ENCODE measurements at regions not wholly inside any gene's neighbourhood (a gene's known extent, or its start where the extent isn't known, plus 50 kb on each side); places are given as distances from the start of the nearest gene placed in this dataset.

GRCh38 chr2:15731889-15732271 is 140.2 kb downstream of the DDX1 start:
- no peak overlapping the region for H2AK5ac ChIP-seq (ENCODE audit: low read length)
- no peak overlapping the region for H4K8ac ChIP-seq (ENCODE audit: low read depth, low read length)
- H3K4me3 ChIP-seq (ENCODE audit: low read depth, low read length) = no peak overlapping the region
- no peak overlapping the region for H3K18ac ChIP-seq (ENCODE audit: low read length)
- H2BK5ac ChIP-seq (ENCODE audit: low read depth, low read length, poor library complexity) = no peak overlapping the region
- no peak overlapping the region for H4K12ac ChIP-seq (ENCODE audit: low read depth, low read length)
- no peaks in the 10 kb centered on the region for H3K27me3 ChIP-seq (ENCODE audit: insufficient read depth, low read length)
- no peak overlapping the region for H4K91ac ChIP-seq (ENCODE audit: low read depth, low read length)
- no peaks in the 10 kb centered on the region for H3K36me3 ChIP-seq (ENCODE audit: control insufficient read depth in 1 of 2, insufficient read depth in 2 of 2, low read length in 2 of 2)
- no peak overlapping the region for H3K27ac ChIP-seq (ENCODE audit: low read depth, low read length)
- H3K4me2 ChIP-seq (ENCODE audit: low read length) = no peak overlapping the region
- H3K4me1 ChIP-seq (ENCODE audit: control insufficient read depth in 1 of 2, insufficient read depth in 2 of 2, low read length in 2 of 2) = peaks cover 10 to 17% of the 10 kb centered on the region in 2 experiments
- no peaks in the 10 kb centered on the region for H3K79me1 ChIP-seq (ENCODE audit: low read length)
- no peak overlapping the region for H3K9ac ChIP-seq (ENCODE audit: low read length)
- H2BK120ac ChIP-seq (ENCODE audit: insufficient read depth, low read length, poor library complexity) = no peak overlapping the region
- H2BK12ac ChIP-seq (ENCODE audit: low read length) = no peak overlapping the region
- no CpG with 5 or more reads among the region's 1 CpG for WGBS (ENCODE audit: extremely low coverage, insufficient coverage, insufficient read length)
- no peak overlapping the region for H2AFZ ChIP-seq (ENCODE audit: insufficient read depth, low read length, poor library complexity)
- no peak for DNase-seq
- no peaks in the 10 kb centered on the region for H3K79me2 ChIP-seq (ENCODE audit: control insufficient read depth, insufficient read depth, low read length, poor library complexity)
- no peak overlapping the region for H3K23ac ChIP-seq (ENCODE audit: low read length)
- H3K4ac ChIP-seq (ENCODE audit: low read depth, low read length) = no peak overlapping the region
- H3K9me3 ChIP-seq (ENCODE audit: insufficient read depth, low read depth, low read length) = no peaks in the 10 kb centered on the region
- H3K14ac ChIP-seq (ENCODE audit: low read length) = no peak overlapping the region

DNA sequence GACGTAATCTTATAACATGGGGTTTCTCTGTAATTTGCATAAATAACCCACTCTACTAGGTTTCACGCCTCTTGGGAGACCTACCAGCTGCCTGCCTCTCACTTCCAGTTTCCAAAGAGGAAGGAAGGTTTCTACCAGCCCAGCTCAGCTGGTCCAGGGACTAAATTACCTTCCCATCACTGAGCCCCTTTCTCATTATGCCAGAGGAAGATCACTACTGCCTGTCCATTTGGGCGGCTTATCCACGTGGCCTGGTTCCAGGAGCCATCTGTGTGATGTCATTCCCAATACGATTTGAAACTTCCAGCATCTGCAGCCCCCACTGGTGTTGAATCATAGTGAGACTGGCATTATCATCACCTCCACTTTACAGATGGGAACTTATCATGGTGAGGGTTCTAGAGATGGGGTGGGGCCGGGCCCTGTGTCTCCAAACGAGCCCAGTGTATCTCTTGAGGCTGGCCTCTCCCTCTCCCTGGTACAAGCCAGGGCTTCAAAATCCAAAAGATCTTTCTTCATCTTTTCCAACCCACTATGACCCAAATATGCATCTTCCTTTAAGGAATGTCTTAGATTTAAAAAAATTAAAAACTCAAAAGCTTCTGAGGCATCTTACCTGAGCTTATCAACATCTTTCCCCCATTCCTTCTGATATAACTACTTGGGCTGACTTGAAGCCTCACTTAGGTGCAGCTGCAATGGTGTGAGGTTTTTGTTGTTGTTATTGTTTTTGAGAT is 140.8 kb downstream of the DDX1 start:
- peaks cover 10 to 17% of the 10 kb centered on the region in 2 experiments for H3K4me1 ChIP-seq (ENCODE audit: control insufficient read depth in 1 of 2, insufficient read depth in 2 of 2, low read length in 2 of 2)
- no peak overlapping the region for H3K4me2 ChIP-seq (ENCODE audit: low read length)
- peak overlapping the region; percentile 12 for H2BK12ac ChIP-seq (ENCODE audit: low read length)
- H3K27me3 ChIP-seq (ENCODE audit: insufficient read depth, low read length) = no peaks in the 10 kb centered on the region
- H4K8ac ChIP-seq (ENCODE audit: low read depth, low read length) = no peak overlapping the region
- H3K36me3 ChIP-seq (ENCODE audit: control insufficient read depth in 1 of 2, insufficient read depth in 2 of 2, low read length in 2 of 2) = no peaks in the 10 kb centered on the region
- H2AK5ac ChIP-seq (ENCODE audit: low read length) = no peak overlapping the region
- no peaks in the 10 kb centered on the region for H3K79me1 ChIP-seq (ENCODE audit: low read length)
- peak overlapping the region; percentile 19 for H4K91ac ChIP-seq (ENCODE audit: low read depth, low read length)
- H2BK5ac ChIP-seq (ENCODE audit: low read depth, low read length, poor library complexity) = no peak overlapping the region
- H3K4ac ChIP-seq (ENCODE audit: low read depth, low read length) = no peak overlapping the region
- no peak overlapping the region for H3K27ac ChIP-seq (ENCODE audit: low read depth, low read length)
- H3K23ac ChIP-seq (ENCODE audit: low read length) = no peak overlapping the region
- H3K18ac ChIP-seq (ENCODE audit: low read length) = no peak overlapping the region
- H3K4me3 ChIP-seq (ENCODE audit: low read depth, low read length) = no peak overlapping the region
- H3K9me3 ChIP-seq (ENCODE audit: insufficient read depth, low read depth, low read length) = no peaks in the 10 kb centered on the region
- no peak overlapping the region for H4K12ac ChIP-seq (ENCODE audit: low read depth, low read length)
- no peak for DNase-seq
- no peak overlapping the region for H2AFZ ChIP-seq (ENCODE audit: insufficient read depth, low read length, poor library complexity)
- no peak overlapping the region for H3K14ac ChIP-seq (ENCODE audit: low read length)
- H3K9ac ChIP-seq (ENCODE audit: low read length) = no peak overlapping the region
- H3K79me2 ChIP-seq (ENCODE audit: control insufficient read depth, insufficient read depth, low read length, poor library complexity) = no peaks in the 10 kb centered on the region
- H2BK120ac ChIP-seq (ENCODE audit: insufficient read depth, low read length, poor library complexity) = no peak overlapping the region
- WGBS (ENCODE audit: extremely low coverage, insufficient coverage, insufficient read length) = no CpG with 5 or more reads among the region's 7 CpGs

DNA sequence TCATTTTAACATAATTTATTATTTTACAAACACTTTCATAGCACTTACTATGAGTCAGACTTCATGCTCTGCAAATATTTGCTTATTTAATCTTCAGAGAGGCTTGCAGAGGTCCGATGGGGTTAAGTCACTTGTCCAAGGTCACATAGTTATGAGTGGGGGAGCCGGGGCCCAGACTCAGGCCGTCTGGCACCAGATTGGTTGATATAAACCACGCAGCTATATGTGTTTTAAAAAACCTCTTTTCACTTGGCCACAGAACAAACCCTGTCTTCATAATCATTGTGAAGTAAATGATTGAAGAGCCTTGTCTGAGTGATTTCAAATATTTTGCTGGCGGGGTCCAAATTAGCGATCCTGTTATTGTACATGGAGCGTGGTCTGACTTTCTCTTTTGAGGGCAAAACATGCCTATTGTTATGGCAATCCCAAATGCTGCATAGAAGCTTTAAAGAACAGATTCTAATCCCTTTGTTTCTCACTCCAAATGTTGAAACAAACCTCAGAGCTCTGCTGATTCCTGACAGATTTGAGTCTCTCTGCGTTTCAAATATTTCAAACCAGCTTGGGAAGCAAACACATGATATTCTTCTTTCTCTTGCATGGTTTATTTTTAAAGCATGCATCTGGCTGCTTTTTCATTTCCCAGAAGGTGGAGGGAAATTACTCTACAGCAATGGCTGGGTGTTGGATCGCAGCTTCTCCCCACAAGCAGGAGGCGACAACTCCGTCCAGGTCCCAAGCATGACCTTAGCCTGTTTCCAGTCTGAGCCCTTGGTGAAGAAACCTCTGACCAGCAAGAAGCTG is 142.4 kb downstream of the DDX1 start:
- Histone ChIP-seq H4K12ac (ENCODE audit: low read depth, low read length) (no peak overlapping the region), H3K4ac (ENCODE audit: low read depth, low read length) (no peak overlapping the region), H3K79me2 (ENCODE audit: control insufficient read depth, insufficient read depth, low read length, poor library complexity) (no peaks in the 10 kb centered on the region), H3K18ac (ENCODE audit: low read length) (no peak overlapping the region), H3K4me1 (ENCODE audit: control insufficient read depth in 1 of 2, insufficient read depth in 2 of 2, low read length in 2 of 2) (peaks cover 10 to 17% of the 10 kb centered on the region in 2 experiments), H2BK12ac (ENCODE audit: low read length) (no peak overlapping the region), H2BK120ac (ENCODE audit: insufficient read depth, low read length, poor library complexity) (no peak overlapping the region), H3K4me2 (ENCODE audit: low read length) (no peak overlapping the region), H3K27me3 (ENCODE audit: insufficient read depth, low read length) (no peaks in the 10 kb centered on the region), H4K91ac (ENCODE audit: low read depth, low read length) (no peak overlapping the region), H3K4me3 (ENCODE audit: low read depth, low read length) (no peak overlapping the region), H4K8ac (ENCODE audit: low read depth, low read length) (no peak overlapping the region), H3K14ac (ENCODE audit: low read length) (no peak overlapping the region), H2AK5ac (ENCODE audit: low read length) (no peak overlapping the region), H3K79me1 (ENCODE audit: low read length) (no peaks in the 10 kb centered on the region), H3K36me3 (ENCODE audit: control insufficient read depth in 1 of 2, insufficient read depth in 2 of 2, low read length in 2 of 2) (no peaks in the 10 kb centered on the region), H3K9me3 (ENCODE audit: insufficient read depth, low read depth, low read length) (no peaks in the 10 kb centered on the region), H2BK5ac (ENCODE audit: low read depth, low read length, poor library complexity) (no peak overlapping the region), H3K23ac (ENCODE audit: low read length) (no peak overlapping the region), H3K27ac (ENCODE audit: low read depth, low read length) (no peak overlapping the region), H2AFZ (ENCODE audit: insufficient read depth, low read length, poor library complexity) (no peak overlapping the region), H3K9ac (ENCODE audit: low read length) (no peak overlapping the region)
- DNase-seq = no peak
- no CpG with 5 or more reads among the region's 11 CpGs for WGBS (ENCODE audit: extremely low coverage, insufficient coverage, insufficient read length)

DNA sequence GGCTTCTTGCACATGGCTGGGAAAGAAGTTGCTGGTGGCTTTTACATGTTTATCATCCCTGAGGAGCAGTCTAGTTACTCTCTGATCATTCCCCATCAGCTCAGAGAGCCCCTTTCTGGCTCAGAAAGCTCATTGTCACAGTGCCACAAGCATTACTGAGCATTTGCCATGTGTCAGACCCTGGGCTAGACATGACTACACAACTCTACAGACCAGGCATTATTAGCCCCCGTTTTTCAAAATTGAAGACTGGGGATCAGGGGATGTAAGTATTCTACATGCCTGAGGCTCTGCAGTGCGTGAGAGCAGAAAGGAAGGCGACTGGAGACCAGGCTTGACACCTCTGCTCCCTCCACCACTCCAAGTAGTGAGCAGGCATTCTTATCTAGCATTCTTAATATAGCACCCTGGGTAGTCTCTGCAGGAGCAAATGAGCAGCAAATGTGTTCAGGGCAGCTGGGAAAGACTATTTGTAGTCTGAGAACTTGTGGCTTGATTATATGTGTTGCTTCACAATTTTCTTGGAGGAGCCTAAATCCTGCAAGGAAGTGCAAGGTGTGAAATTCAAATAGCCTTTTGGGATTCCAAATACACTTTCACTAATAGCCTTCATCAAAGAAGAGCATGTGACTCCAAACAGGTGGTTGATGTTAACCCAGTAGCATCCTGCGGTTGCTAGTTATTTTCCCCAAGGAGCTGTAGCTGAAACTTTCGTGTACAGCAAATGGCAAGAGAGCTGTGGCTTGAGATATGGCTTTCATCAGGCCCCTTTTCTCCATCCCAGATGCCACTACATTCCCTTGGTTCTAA is 143.2 kb downstream of the DDX1 start:
- Histone ChIP-seq H2AK5ac (ENCODE audit: low read length) (no peak overlapping the region), H3K79me1 (ENCODE audit: low read length) (no peaks in the 10 kb centered on the region), H2AFZ (ENCODE audit: insufficient read depth, low read length, poor library complexity) (no peak overlapping the region), H3K4me1 (ENCODE audit: control insufficient read depth in 1 of 2, insufficient read depth in 2 of 2, low read length in 2 of 2) (peaks cover 10 to 17% of the 10 kb centered on the region in 2 experiments), H4K12ac (ENCODE audit: low read depth, low read length) (no peak overlapping the region), H3K27me3 (ENCODE audit: insufficient read depth, low read length) (no peaks in the 10 kb centered on the region), H3K23ac (ENCODE audit: low read length) (no peak overlapping the region), H3K9ac (ENCODE audit: low read length) (no peak overlapping the region), H3K18ac (ENCODE audit: low read length) (no peak overlapping the region), H2BK120ac (ENCODE audit: insufficient read depth, low read length, poor library complexity) (no peak overlapping the region), H4K91ac (ENCODE audit: low read depth, low read length) (no peak overlapping the region), H2BK5ac (ENCODE audit: low read depth, low read length, poor library complexity) (no peak overlapping the region), H3K36me3 (ENCODE audit: control insufficient read depth in 1 of 2, insufficient read depth in 2 of 2, low read length in 2 of 2) (no peaks in the 10 kb centered on the region), H3K27ac (ENCODE audit: low read depth, low read length) (no peak overlapping the region), H2BK12ac (ENCODE audit: low read length) (no peak overlapping the region), H3K9me3 (ENCODE audit: insufficient read depth, low read depth, low read length) (no peaks in the 10 kb centered on the region), H3K14ac (ENCODE audit: low read length) (no peak overlapping the region), H3K79me2 (ENCODE audit: control insufficient read depth, insufficient read depth, low read length, poor library complexity) (no peaks in the 10 kb centered on the region), H3K4me3 (ENCODE audit: low read depth, low read length) (no peak overlapping the region), H4K8ac (ENCODE audit: low read depth, low read length) (no peak overlapping the region), H3K4ac (ENCODE audit: low read depth, low read length) (no peak overlapping the region), H3K4me2 (ENCODE audit: low read length) (no peak overlapping the region)
- DNase-seq = no peak
- WGBS (ENCODE audit: extremely low coverage, insufficient coverage, insufficient read length) = no CpG with 5 or more reads among the region's 5 CpGs

Data from trophoblast cell (in vitro differentiated cells and primary cell).